SK-N-SH (cell line): ENCODE measurements at regions not wholly inside any gene's neighbourhood (a gene's known extent, or its start where the extent isn't known, plus 50 kb on each side); places are given as distances from the start of the nearest gene placed in this dataset.

Source experiments
- ELF1 ChIP-seq: IDR thresholded peaks from 2 replicates; pipeline ENCODE4 v1.4.0; 2012
- FOXM1 ChIP-seq: IDR thresholded peaks from 2 replicates; pipeline ENCODE4 v1.4.0; 2012; ENCODE audit warnings: low read depth, mild to moderate bottlenecking
- POLR2AphosphoS5 ChIP-seq: IDR thresholded peaks from 2 replicates; pipeline ENCODE4 v1.6.1; 2012; ENCODE audit warnings: low read depth, low read length
- RFX5 ChIP-seq: IDR thresholded peaks from 2 replicates; pipeline ENCODE4 v1.6.1; 2012; ENCODE audit warnings: mild to moderate bottlenecking, improper control_type of control experiment, low read length
- SIN3A ChIP-seq: IDR thresholded peaks from 2 replicates; pipeline ENCODE4 v1.6.1; 2012; ENCODE audit warnings: low read depth, mild to moderate bottlenecking, low read length, moderate library complexity, borderline replicate concordance
- TAF1 ChIP-seq: IDR thresholded peaks from 2 replicates; pipeline ENCODE4 v1.6.1; 2012; ENCODE audit warnings: low read depth, mild to moderate bottlenecking, low read length, moderate library complexity, borderline replicate concordance
- TEAD4 ChIP-seq: IDR thresholded peaks from 2 replicates; pipeline ENCODE4 v1.4.0; 2012; ENCODE audit warnings: mild to moderate bottlenecking, borderline replicate concordance; ENCODE audit not compliant: insufficient read depth
- TF ChIP-seq, protein P1 (sequence below): fragments of 200-600 bp; sonication (generic); IDR thresholded peaks from 2 replicates; pipeline ENCODE4 v1.6.1; 2017; ENCODE audit warnings: antibody characterized with exemption, mild to moderate bottlenecking, moderate library complexity
- TF ChIP-seq, protein P2 (sequence below): IDR thresholded peaks from 2 replicates; pipeline ENCODE4 v1.4.0; 2012; ENCODE audit warnings: low read depth, borderline replicate concordance

DNA sequence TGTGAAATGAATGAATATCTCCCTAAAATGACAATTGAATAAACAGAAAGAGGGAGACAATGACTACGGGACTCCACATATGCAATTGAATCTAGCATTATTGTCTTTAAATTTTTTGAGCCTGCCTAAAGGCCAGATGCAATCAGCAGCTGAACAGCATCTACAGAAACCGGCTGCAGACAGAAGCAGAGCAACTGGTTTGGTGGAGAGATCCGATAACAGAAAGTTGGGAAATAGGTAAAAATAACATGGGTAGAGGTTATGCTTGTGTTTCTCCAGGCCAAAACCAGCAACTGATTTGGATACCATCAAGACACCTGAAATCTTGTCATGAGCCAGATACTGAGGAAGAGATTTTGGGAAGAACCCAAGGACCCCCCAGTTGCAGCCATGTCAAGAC lies 146.6 kb downstream of the ZNF33B start:
- TF ChIP-seq TEAD4 (no peak), SIN3A (no peak), TAF1 (no peak), FOXM1 (no peak), POLR2AphosphoS5 (no peak), RFX5 (no peak), ELF1 (no peak)
- TF ChIP-seq, protein P1, sequence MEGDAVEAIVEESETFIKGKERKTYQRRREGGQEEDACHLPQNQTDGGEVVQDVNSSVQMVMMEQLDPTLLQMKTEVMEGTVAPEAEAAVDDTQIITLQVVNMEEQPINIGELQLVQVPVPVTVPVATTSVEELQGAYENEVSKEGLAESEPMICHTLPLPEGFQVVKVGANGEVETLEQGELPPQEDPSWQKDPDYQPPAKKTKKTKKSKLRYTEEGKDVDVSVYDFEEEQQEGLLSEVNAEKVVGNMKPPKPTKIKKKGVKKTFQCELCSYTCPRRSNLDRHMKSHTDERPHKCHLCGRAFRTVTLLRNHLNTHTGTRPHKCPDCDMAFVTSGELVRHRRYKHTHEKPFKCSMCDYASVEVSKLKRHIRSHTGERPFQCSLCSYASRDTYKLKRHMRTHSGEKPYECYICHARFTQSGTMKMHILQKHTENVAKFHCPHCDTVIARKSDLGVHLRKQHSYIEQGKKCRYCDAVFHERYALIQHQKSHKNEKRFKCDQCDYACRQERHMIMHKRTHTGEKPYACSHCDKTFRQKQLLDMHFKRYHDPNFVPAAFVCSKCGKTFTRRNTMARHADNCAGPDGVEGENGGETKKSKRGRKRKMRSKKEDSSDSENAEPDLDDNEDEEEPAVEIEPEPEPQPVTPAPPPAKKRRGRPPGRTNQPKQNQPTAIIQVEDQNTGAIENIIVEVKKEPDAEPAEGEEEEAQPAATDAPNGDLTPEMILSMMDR: no peak
- TF ChIP-seq, protein P2, sequence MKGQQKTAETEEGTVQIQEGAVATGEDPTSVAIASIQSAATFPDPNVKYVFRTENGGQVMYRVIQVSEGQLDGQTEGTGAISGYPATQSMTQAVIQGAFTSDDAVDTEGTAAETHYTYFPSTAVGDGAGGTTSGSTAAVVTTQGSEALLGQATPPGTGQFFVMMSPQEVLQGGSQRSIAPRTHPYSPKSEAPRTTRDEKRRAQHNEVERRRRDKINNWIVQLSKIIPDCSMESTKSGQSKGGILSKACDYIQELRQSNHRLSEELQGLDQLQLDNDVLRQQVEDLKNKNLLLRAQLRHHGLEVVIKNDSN: no peak
